C4-2B (cell line): ENCODE measurements at regions not wholly inside any gene's neighbourhood (a gene's known extent, or its start where the extent isn't known, plus 50 kb on each side); places are given as distances from the start of the nearest gene placed in this dataset.

Experiments
- H3K27ac ChIP-seq: fragments of 450-650 bp; 2 replicates; pipeline ENCODE4 v1.5.1; 2017
- CTCF ChIP-seq: fragments of 450-650 bp; conservative IDR thresholded peaks from 2 replicates; pipeline ENCODE4 v1.5.1; 2017; ENCODE audit warnings: mild to moderate bottlenecking
- ZFX ChIP-seq: fragments of 450-650 bp; IDR thresholded peaks from 2 replicates; pipeline ENCODE4 v1.6.1; 2017

DNA sequence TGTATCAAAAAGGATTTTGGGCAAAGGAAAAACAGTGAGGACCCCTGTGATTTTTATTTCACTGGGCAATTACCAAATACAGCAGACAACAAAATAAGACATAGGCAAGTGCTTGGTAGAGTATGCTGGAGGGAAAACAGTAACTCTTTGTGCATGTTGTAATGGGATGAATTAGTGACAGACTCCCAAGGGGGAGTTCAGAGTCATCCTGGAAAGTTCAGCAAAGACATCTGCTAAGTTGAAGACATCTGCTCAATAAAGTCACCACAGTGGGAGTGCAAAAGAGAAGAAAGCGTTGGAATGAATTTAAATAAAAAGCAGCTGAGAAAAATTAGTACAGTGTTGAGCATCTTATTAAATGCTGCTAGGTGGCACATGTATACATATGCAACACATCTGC is 378.8 kb upstream of the ISX start:
- TF ChIP-seq CTCF (no peak), ZFX (no peak)

GRCh38 chr22:34688825-34689224 is 377.1 kb upstream of the ISX start:
- H3K27ac ChIP-seq: no peak overlapping the region
- no peak for TF ChIP-seq CTCF
- TF ChIP-seq ZFX: no peak

More for the DNA sequence above, 378.8 kb upstream of the ISX start:
- H3K27ac ChIP-seq: no peak overlapping the region

- TF ChIP-seq CTCF (no peak), ZFX (no peak)
- no peak overlapping the region for H3K27ac ChIP-seq
Observed at GRCh38 chr22:34696557-34696956, 369.4 kb upstream of the ISX start.

DNA sequence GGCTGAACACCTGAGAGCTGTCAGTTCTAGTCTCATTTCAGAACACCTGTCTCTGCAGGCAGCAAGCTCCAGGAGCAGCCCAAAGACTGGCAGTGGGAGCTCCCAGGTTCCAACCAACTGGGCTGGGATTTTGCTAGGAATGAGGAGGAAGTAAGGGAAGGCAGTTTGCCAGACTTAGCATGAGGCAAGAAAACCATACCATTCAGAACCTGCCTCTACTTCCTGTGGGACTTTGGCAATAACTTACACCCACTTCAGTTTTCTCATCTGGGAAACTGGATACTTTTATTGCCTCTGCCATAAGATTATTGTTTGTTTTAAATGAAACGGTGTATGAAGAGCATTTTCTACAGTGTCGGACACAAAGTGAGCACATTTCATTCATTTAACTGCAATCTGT is 363.7 kb upstream of the ISX start:
- H3K27ac ChIP-seq: no peak overlapping the region
- TF ChIP-seq ZFX (no peak), CTCF (no peak)

DNA sequence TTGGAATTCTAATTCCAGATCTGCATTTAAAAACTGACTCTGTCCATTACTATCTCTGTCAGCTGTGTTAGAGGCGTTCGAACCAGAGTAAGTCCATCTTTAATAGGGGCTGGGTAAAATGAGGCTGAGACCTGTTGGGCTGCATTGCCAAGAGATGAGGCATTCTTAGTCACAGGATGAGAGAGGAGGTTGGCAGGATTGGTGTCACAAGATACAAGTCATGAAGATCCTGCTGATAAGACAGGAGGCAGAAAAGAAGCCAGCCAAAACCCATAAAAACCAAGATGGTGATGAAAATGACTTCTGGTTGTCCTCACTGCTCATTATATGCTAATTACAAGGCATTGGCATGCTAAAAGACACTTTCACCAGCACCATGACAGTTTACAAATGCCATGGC is 356.3 kb upstream of the ISX start:
- no peak for TF ChIP-seq CTCF
- no peak for TF ChIP-seq ZFX
- H3K27ac ChIP-seq: no peak overlapping the region

DNA sequence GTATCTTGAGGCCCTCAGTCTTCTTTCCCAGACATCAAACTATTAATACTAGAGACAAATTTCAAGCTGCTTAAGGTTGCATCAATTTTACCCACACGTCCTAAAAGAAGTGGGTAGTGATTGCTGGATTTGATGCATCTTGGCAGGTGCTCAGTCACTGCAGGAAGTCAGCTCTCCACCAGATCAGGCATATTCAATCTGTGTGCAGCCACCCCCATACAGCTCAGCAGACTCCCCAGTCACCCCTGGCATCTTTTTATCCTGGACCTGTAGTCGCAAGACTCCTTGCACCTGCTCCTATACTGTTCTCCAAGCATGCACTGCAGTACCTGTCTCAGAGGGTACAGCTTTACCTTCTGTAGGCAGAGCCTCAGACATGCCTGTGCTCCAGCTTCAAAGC is 343.1 kb upstream of the ISX start:
- TF ChIP-seq ZFX (no peak), CTCF (no peak)
- H3K27ac ChIP-seq: no peak overlapping the region

- no peak overlapping the region for H3K27ac ChIP-seq
- TF ChIP-seq CTCF (no peak), ZFX (no peak)
Observed at GRCh38 chr22:34736081-34736480, 329.9 kb upstream of the ISX start.
